Heart right ventricle (tissue), 16 donors: ENCODE measurements at regions not wholly inside any gene's neighbourhood (a gene's known extent, or its start where the extent isn't known, plus 50 kb on each side); places are given as distances from the start of the nearest gene placed in this dataset.

Experiments
- ATAC-seq, 8 donors: fragments of 200-7000 bp; cut with Tn5 transposase; one replicate each; pipeline ENCODE4 v1.9.1; 2020; ENCODE audit warnings: mild to moderate bottlenecking in 8 of 8, moderate library complexity in 8 of 8, moderate number of reproducible peaks in 1 of 8
- DNase-seq, 2 donors: peaks; one replicate each; pipeline ENCODE4 v3.0.0-alpha.2; 2020
- H3K27ac ChIP-seq, 10 donors: fragments of 200-600 bp; sonication (generic) in 2 of 10; one replicate each; pipeline versions ENCODE4 v1.5.0 to v1.8.0; 2020 to 2022; ENCODE audit warnings: mild to moderate bottlenecking in 3 of 10
- H3K27me3 ChIP-seq, 7 donors: fragments of 200-600 bp; one replicate each; pipeline ENCODE4 v1.8.0; 2021 to 2022; ENCODE audit warnings: mild to moderate bottlenecking in 2 of 7
- H3K36me3 ChIP-seq, 9 donors: fragments of 200-600 bp; sonication (generic) in 1 of 9; one replicate each; pipeline versions ENCODE4 v1.5.0 to v1.8.0; 2020 to 2022; ENCODE audit warnings: mild to moderate bottlenecking in 2 of 9
- H3K4me1 ChIP-seq, 9 donors: fragments of 200-600 bp; sonication (generic) in 1 of 9; one replicate each; pipeline versions ENCODE4 v1.5.0 to v1.8.0; 2020 to 2022; ENCODE audit warnings: mild to moderate bottlenecking in 4 of 9
- H3K4me3 ChIP-seq, 10 donors: fragments of 200-600 bp; sonication (generic) in 2 of 10; one replicate each; pipeline versions ENCODE4 v1.5.0 to v1.8.0; 2020 to 2022; ENCODE audit warnings: mild to moderate bottlenecking in 7 of 10, moderate library complexity in 2 of 10
- H3K9me3 ChIP-seq, 11 donors: fragments of 200-600 bp in 10 of 11; sonication (generic) in 2 of 11; one replicate each; pipeline versions ENCODE4 v1.5.0 to v1.8.0; 2013 to 2022; ENCODE audit warnings: mild to moderate bottlenecking in 2 of 11, control low read depth in 1 of 11, moderate library complexity in 1 of 11
- WGBS, 2 donors: extraction: QIAGEN DNeasy Blood & Tissue Kit; methylation state at CpG; one replicate each; pipeline ENCODE4 v1.1.7; 2013; ENCODE audit warnings: inconsistent platforms in 1 of 2; 5-methylcytosine and 5-hydroxymethylcytosine counted together
- intact Hi-C, 10 donors: fragments of 100-400 bp; cut with DNase I; formaldehyde crosslinking; loops; one replicate each; pipeline versions ENCODE4 v1.11.1 to v1.14.2; 2022
- TF ChIP-seq, protein P1 (sequence below), 9 donors: fragments of 200-600 bp; sonication (generic) in 2 of 9; IDR thresholded peaks; one replicate each; pipeline versions ENCODE4 v1.5.0 to v1.8.0; 2021 to 2022; ENCODE audit warnings: antibody characterized with exemption in 9 of 9, mild to moderate bottlenecking in 5 of 9, moderate library complexity in 1 of 9
- donor health status: Arrhythmogenic right ventricular cardiomyopathy.
- donor health status: ischemic (EF 13 %, LVEDD 7.1; RV severe dilation, severe dysfunction).
- donor health status: healthy with polysubstance abuse.
- donor health status: DM: no; HTN: yes; CAD: no.
- donor health status: DM: no; HTN: no; CAD: no.
- donor health status: ischemic (EF 25% LVEDD 6.9; RV normal size, moderate dysfunction).
- donor health status: ischemic (EF 25% LVEDD 5.7; RV mildly dilated, moderate dysfunction).
- donor health status: healthy.
- donor health status: DM: yes; HTN: yes; CAD: no.
- donor health status: Ischemic cardiomyopathy.
- donor health status: ischemic (EF 35%, LVEDD 5.7; RV mildly dilated, moderate dysfunction).
- donor health status: nonischemic (EF 11% LVEDD 7.7; RV severe dilation, severe dysfunction).
- donor health status: DM: yes; HTN: yes; CAD: no.
- donor health status: PGD.
- donor health status: ischemic (EF 29% LVEDD 5.4; RV normal size, mild dysfunction).
- donor health status: nonischemic (EF 23%, LVEDD 6.1; RV moderate dilation, normal function).

DNA sequence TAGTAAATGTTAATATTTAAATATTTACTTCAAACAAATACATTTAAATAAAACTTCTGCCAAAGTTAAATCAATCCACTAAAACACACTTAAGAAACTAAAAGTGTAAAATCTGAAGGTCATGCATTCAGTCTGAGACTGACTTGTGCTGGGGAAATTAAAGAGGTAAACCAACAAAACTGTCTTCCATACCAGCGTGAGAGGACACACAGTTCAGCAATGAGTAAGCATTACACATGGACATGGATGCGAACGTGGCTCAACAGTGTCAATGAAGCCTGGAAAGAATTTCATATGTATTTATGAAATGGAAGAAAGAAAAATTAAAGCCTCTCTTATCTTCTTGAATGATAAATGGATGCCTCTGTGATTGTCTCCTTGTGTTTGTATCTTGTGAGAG, 1052.3 kb downstream of the AACS start:
- no peak for DNase-seq
- 83 to 87% methylated on average over 3 of the region's 3 CpGs for WGBS, 2 donors
- H3K27ac ChIP-seq: no peak overlapping the region
- H3K9me3 ChIP-seq: peaks cover 0 to 5% (median 0%) of the 10 kb centered on the region in 11 donors
- peaks cover 0 to 8% (median 0%) of the 10 kb centered on the region in 7 donors for H3K27me3 ChIP-seq
- intact Hi-C loops: no loop called here
- TF ChIP-seq, protein P1, sequence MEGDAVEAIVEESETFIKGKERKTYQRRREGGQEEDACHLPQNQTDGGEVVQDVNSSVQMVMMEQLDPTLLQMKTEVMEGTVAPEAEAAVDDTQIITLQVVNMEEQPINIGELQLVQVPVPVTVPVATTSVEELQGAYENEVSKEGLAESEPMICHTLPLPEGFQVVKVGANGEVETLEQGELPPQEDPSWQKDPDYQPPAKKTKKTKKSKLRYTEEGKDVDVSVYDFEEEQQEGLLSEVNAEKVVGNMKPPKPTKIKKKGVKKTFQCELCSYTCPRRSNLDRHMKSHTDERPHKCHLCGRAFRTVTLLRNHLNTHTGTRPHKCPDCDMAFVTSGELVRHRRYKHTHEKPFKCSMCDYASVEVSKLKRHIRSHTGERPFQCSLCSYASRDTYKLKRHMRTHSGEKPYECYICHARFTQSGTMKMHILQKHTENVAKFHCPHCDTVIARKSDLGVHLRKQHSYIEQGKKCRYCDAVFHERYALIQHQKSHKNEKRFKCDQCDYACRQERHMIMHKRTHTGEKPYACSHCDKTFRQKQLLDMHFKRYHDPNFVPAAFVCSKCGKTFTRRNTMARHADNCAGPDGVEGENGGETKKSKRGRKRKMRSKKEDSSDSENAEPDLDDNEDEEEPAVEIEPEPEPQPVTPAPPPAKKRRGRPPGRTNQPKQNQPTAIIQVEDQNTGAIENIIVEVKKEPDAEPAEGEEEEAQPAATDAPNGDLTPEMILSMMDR (IDR thresholded peaks at IDR 0.05): no peak
- no peaks in the 10 kb centered on the region for H3K4me1 ChIP-seq
- ATAC-seq: no peak
- no peak overlapping the region for H3K4me3 ChIP-seq
- no peaks in the 10 kb centered on the region for H3K36me3 ChIP-seq

DNA sequence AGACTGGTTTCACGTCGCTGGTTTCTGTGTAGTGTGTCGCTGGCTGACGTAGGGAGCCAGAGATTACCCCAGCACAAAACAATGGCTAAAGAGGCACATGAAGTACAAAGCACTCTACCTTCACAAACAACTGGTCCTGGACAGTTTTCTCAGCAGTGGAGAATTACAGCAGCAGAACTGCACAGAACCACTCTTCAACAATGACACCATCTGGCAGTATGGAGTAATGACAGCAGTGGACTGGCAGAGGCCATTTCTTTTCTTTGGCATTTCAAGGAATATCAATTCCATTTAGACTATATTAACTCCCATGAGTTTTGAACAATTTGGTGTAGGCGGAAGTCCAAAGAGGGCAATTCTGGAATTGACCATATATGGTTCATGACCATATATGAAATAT, 1074.1 kb downstream of the AACS start:
- Histone ChIP-seq H3K4me1 (no peaks in the 10 kb centered on the region), H3K27ac (no peak overlapping the region), H3K9me3 (peaks cover 0 to 66% (median 16%) of the 10 kb centered on the region in 11 donors), H3K36me3 (no peaks in the 10 kb centered on the region), H3K4me3 (no peak overlapping the region), H3K27me3 (no peaks in the 10 kb centered on the region)
- no peak for DNase-seq
- TF ChIP-seq, protein P1 (IDR thresholded peaks at IDR 0.05): no peak
- intact Hi-C loops: no loop called here
- no peak for ATAC-seq
- WGBS, 2 donors: 89 to 91% methylated on average over 5 of the region's 5 CpGs

GRCh38 chr12:126144603-126145002, 1079.4 kb downstream of the AACS start:
- no peaks in the 10 kb centered on the region for H3K27me3 ChIP-seq
- H3K9me3 ChIP-seq: peaks cover 0 to 17% (median 5%) of the 10 kb centered on the region in 11 donors
- ATAC-seq (no peak), DNase-seq (no peak)
- no peak overlapping the region for H3K4me3 ChIP-seq
- TF ChIP-seq, protein P1 (IDR thresholded peaks at IDR 0.05): no peak
- intact Hi-C loops: no loop called here
- H3K27ac ChIP-seq: no peak overlapping the region
- no peaks in the 10 kb centered on the region for H3K36me3 ChIP-seq
- WGBS, 2 donors: 79 to 81% methylated on average over 4 of the region's 4 CpGs
- no peaks in the 10 kb centered on the region for H3K4me1 ChIP-seq

GRCh38 chr12:126147321-126147720, 1082.1 kb downstream of the AACS start:
- 47 to 53% methylated on average over 1 of the region's 1 CpG for WGBS, 2 donors
- intact Hi-C loops: no loop called here
- Histone ChIP-seq H3K36me3 (no peaks in the 10 kb centered on the region), H3K4me1 (no peaks in the 10 kb centered on the region), H3K9me3 (peaks cover 0 to 9% (median 0%) of the 10 kb centered on the region in 11 donors), H3K27me3 (no peaks in the 10 kb centered on the region), H3K27ac (no peak overlapping the region), H3K4me3 (no peak overlapping the region)
- ATAC-seq: no peak
- no peak for DNase-seq
- TF ChIP-seq, protein P1 (IDR thresholded peaks at IDR 0.05): no peak
